Common myeloid progenitor, CD34-positive (primary cell): ENCODE measurements at regions not wholly inside any gene's neighbourhood (a gene's known extent, or its start where the extent isn't known, plus 50 kb on each side); places are given as distances from the start of the nearest gene placed in this dataset.
A peak's percentile ranks its signal among the peaks of the same experiment; 100 is the strongest.

Experiments
- CTCF ChIA-PET: fragments of 350-600 bp; sonication (Branson Sonifier 250); formaldehyde crosslinking; loops from one replicate; lab custom pipeline; 2021; ENCODE audit warnings: antibody characterized with exemption; lab: Charles Lee
- POLR2A ChIA-PET: fragments of 350-600 bp; sonication (Branson Sonifier 250); formaldehyde crosslinking; loops from one replicate; lab custom pipeline; 2021; ENCODE audit warnings: antibody characterized with exemption; lab: Charles Lee
- DNase-seq, 3 donors: peaks; one replicate each; pipeline versions ENCODE4 v3.0.0 to v3.0.0-alpha.2; 2013
- H3K27ac ChIP-seq, 2 experiments: 1 replicate in 1 of 2; 2 replicates in 1 of 2; pipeline ENCODE4 v1.7.0; 2013; ENCODE audit warnings: inconsistent platforms in 2 of 2, low read length in 2 of 2, mild to moderate bottlenecking in 2 of 2, low read depth in 1 of 2, moderate library complexity in 1 of 2; ENCODE audit not compliant: severe bottlenecking in 2 of 2, insufficient read depth in 1 of 2, poor library complexity in 1 of 2
- H3K27me3 ChIP-seq, 5 experiments: replicated peaks in 2 of 5; 1 replicate in 3 of 5; 2 replicates in 2 of 5; pipeline versions ENCODE4 v1.6.1 to v1.7.0; 2013; ENCODE audit warnings: low read length in 4 of 5, mild to moderate bottlenecking in 2 of 5, moderate library complexity in 2 of 5, inconsistent platforms in 1 of 5; ENCODE audit not compliant: insufficient read depth in 5 of 5, control insufficient read depth in 4 of 5
- H3K36me3 ChIP-seq, 4 experiments: 1 replicate in 2 of 4; 2 replicates in 2 of 4; pipeline versions ENCODE4 v1.6.1 to v1.7.0; 2013; ENCODE audit warnings: low read length in 3 of 4, control low read depth in 1 of 4, mild to moderate bottlenecking in 1 of 4; ENCODE audit not compliant: control insufficient read depth in 4 of 4, insufficient read depth in 4 of 4
- H3K4me1 ChIP-seq, 4 experiments: 1 replicate in 3 of 4; 2 replicates in 1 of 4; pipeline versions ENCODE4 v1.6.1 to v1.7.1; 2013; ENCODE audit warnings: low read length in 3 of 4, mild to moderate bottlenecking in 3 of 4, control low read depth in 1 of 4, inconsistent platforms in 1 of 4, moderate library complexity in 1 of 4; ENCODE audit not compliant: control insufficient read depth in 4 of 4, insufficient read depth in 4 of 4; ENCODE audit errors: control extremely low read depth in 1 of 4
- H3K4me3 ChIP-seq, 7 experiments: 1 replicate in 4 of 7; 2 replicates in 3 of 7; pipeline versions ENCODE4 v1.5.1 to v1.7.0; 2013; ENCODE audit warnings: mild to moderate bottlenecking in 7 of 7, low read length in 6 of 7, moderate library complexity in 6 of 7, inconsistent platforms in 2 of 7, low read depth in 2 of 7, control low read depth in 1 of 7; ENCODE audit not compliant: insufficient read depth in 4 of 7, control insufficient read depth in 1 of 7; ENCODE audit errors: extremely low read depth in 1 of 7
- H3K9me3 ChIP-seq, 5 experiments: 1 replicate in 4 of 5; 2 replicates in 1 of 5; pipeline versions ENCODE4 v1.6.1 to v1.7.1; 2013; ENCODE audit warnings: low read length in 4 of 5, mild to moderate bottlenecking in 2 of 5, inconsistent platforms in 1 of 5, low read depth in 1 of 5, moderate library complexity in 1 of 5; ENCODE audit not compliant: control insufficient read depth in 4 of 5, insufficient read depth in 2 of 5; ENCODE audit errors: control extremely low read depth in 1 of 5
- WGBS: methylation state at CpG from one replicate; pipeline ENCODE4 v1.1.5; 2013; ENCODE audit not compliant: insufficient coverage; 5-methylcytosine and 5-hydroxymethylcytosine counted together

- peaks cover 0 to 5% (median 4%) of the 10 kb centered on the region in 5 experiments for H3K9me3 ChIP-seq
- H3K4me1 ChIP-seq = no peaks in the 10 kb centered on the region
- H3K27ac ChIP-seq = no peak overlapping the region
- no peaks in the 10 kb centered on the region for H3K36me3 ChIP-seq
- DNase-seq = peak in 1 of 3 donors; percentile 2
- WGBS = 100% methylated on average over 1 of the region's 2 CpGs
- POLR2A ChIA-PET = no interaction called here
- H3K4me3 ChIP-seq = no peak overlapping the region
- CTCF ChIA-PET = no interaction called here
- H3K27me3 ChIP-seq = no peaks in the 10 kb centered on the region
Observed at GRCh38 chr9:7871977-7872730, 72.6 kb upstream of the DMAC1 start.

- no peak overlapping the region for H3K27ac ChIP-seq
- ChIA-PET CTCF (interaction anchor here (0.7 kb wide), 1 partner anchor 13 kb away, joined by 3 read pairs; no protein-coding TSS in a partner anchor), POLR2A (no interaction called here)
- no peak overlapping the region for H3K4me3 ChIP-seq
- peaks cover 0 to 1% (median 0%) of the 10 kb centered on the region in 5 experiments for H3K9me3 ChIP-seq
- H3K27me3 ChIP-seq = no peaks in the 10 kb centered on the region
- WGBS = no CpG with 5 or more reads among the region's 2 CpGs
- no peaks in the 10 kb centered on the region for H3K36me3 ChIP-seq
- H3K4me1 ChIP-seq = no peaks in the 10 kb centered on the region
- DNase-seq = no peak
Observed at GRCh38 chr9:7869340-7869739, 69.8 kb upstream of the DMAC1 start.

DNA sequence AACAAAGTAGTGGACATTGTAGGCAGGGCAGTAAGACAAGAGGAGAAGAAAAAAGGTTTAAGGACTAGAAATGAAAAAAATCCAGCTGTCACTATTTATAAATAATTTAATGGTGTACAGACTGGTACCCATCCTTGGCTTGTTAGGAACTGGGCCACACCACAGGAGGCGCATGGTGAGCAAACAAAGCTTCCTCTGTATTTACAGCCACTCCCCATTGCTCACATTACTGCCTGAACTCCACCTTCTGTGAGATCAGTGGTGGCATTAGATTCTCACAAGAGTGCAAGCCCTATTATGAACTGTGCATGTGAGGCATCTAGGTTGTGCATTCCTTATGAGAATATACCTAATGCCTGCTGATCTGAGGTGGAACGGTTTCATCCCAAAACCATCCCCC is 62.6 kb upstream of the DMAC1 start:
- WGBS = no CpG with 5 or more reads among the region's 2 CpGs

GRCh38 chr9:7861086-7861485 is 61.5 kb upstream of the DMAC1 start:
- WGBS = no CpG with 5 or more reads among the region's 2 CpGs
- ChIA-PET POLR2A (no interaction called here), CTCF (interaction anchor here (0.9 kb wide), 1 partner anchor 19 kb away, joined by 3 read pairs; no protein-coding TSS in a partner anchor)
- DNase-seq = no peak
- H3K9me3 ChIP-seq = no peaks in the 10 kb centered on the region
- no peaks in the 10 kb centered on the region for H3K27me3 ChIP-seq
- H3K27ac ChIP-seq = no peak overlapping the region
- no peaks in the 10 kb centered on the region for H3K4me1 ChIP-seq
- H3K36me3 ChIP-seq = no peaks in the 10 kb centered on the region
- H3K4me3 ChIP-seq = no peak overlapping the region

More for the DNA sequence above, 62.6 kb upstream of the DMAC1 start:
- no peak for DNase-seq
- H3K4me1 ChIP-seq = no peaks in the 10 kb centered on the region
- H3K27me3 ChIP-seq = no peaks in the 10 kb centered on the region
- H3K36me3 ChIP-seq = no peaks in the 10 kb centered on the region
- no peaks in the 10 kb centered on the region for H3K9me3 ChIP-seq
- no peak overlapping the region for H3K4me3 ChIP-seq
- CTCF ChIA-PET = interaction anchor here (1.0 kb wide), 1 partner anchor 14 kb away, joined by 3 read pairs; no protein-coding TSS in a partner anchor
- no peak overlapping the region for H3K27ac ChIP-seq
- POLR2A ChIA-PET = no interaction called here

GRCh38 chr9:7860335-7860709 is 60.7 kb upstream of the DMAC1 start:
- POLR2A ChIA-PET = no interaction called here

GRCh38 chr9:7859701-7860334 is 60.2 kb upstream of the DMAC1 start:
- ChIA-PET POLR2A (no interaction called here), CTCF (no interaction called here)
- Histone ChIP-seq H3K27me3 (no peaks in the 10 kb centered on the region), H3K4me1 (no peaks in the 10 kb centered on the region), H3K4me3 (no peak overlapping the region), H3K27ac (no peak overlapping the region), H3K36me3 (no peaks in the 10 kb centered on the region), H3K9me3 (no peaks in the 10 kb centered on the region)
- WGBS = 89% methylated on average over 3 of the region's 3 CpGs
- DNase-seq = no peak

More at GRCh38 chr9:7860335-7860709, 60.7 kb upstream of the DMAC1 start:
- no peak for DNase-seq
- no peaks in the 10 kb centered on the region for H3K4me1 ChIP-seq
- H3K4me3 ChIP-seq = no peak overlapping the region
- H3K36me3 ChIP-seq = no peaks in the 10 kb centered on the region
- CTCF ChIA-PET = no interaction called here
- no CpG with 5 or more reads among the region's 1 CpG for WGBS
- H3K27ac ChIP-seq = no peak overlapping the region
- no peaks in the 10 kb centered on the region for H3K9me3 ChIP-seq
- H3K27me3 ChIP-seq = no peaks in the 10 kb centered on the region

GRCh38 chr9:7858166-7858565 is 58.6 kb upstream of the DMAC1 start:
- no peak overlapping the region for H3K4me3 ChIP-seq
- POLR2A ChIA-PET = no interaction called here
- no peaks in the 10 kb centered on the region for H3K4me1 ChIP-seq
- H3K36me3 ChIP-seq = no peaks in the 10 kb centered on the region
- no peak for DNase-seq
- no peaks in the 10 kb centered on the region for H3K27me3 ChIP-seq
- CTCF ChIA-PET = no interaction called here
- no peaks in the 10 kb centered on the region for H3K9me3 ChIP-seq
- no peak overlapping the region for H3K27ac ChIP-seq
- no CpG with 5 or more reads among the region's 2 CpGs for WGBS
